Caco-2 (cell line): ENCODE measurements at regions not wholly inside any gene's neighbourhood (a gene's known extent, or its start where the extent isn't known, plus 50 kb on each side); places are given as distances from the start of the nearest gene placed in this dataset.

Experiments used
- BruUV-seq: library from RNA; stranded (reverse); fragments of 400-500 nt; replicated peaks from 2 replicates; lab custom pipeline; 2021; lab: Mats Ljungman, UMichigan
- CTCF ChIA-PET: fragments of 300-600 bp; sonication (Branson Sonifier 250); formaldehyde crosslinking; loops from one replicate; lab custom pipeline; 2022; ENCODE audit warnings: antibody characterized with exemption; lab: Charles Lee
- POLR2A ChIA-PET: fragments of 300-600 bp; sonication (Branson Sonifier 250); formaldehyde crosslinking; loops from one replicate; lab custom pipeline; 2022; ENCODE audit warnings: antibody characterized with exemption; lab: Charles Lee
- DNase-seq, 2 experiments: peaks; one replicate each; pipeline versions ENCODE4 v3.0.0 to v3.0.0-alpha.2; 2020 to 2022
- H3K27me3 ChIP-seq: replicated peaks from 2 replicates; pipeline ENCODE4 v1.6.0; 2011; ENCODE audit warnings: low read length; ENCODE audit not compliant: control insufficient read depth, insufficient read depth
- H3K36me3 ChIP-seq: 2 replicates; pipeline ENCODE4 v1.5.1; 2011; ENCODE audit warnings: low read length; ENCODE audit not compliant: control insufficient read depth, insufficient read depth
- H3K4me1 ChIP-seq: fragments of 250-450 bp; sonication (Bioruptor Pico); 2 replicates; pipeline ENCODE4 v1.5.1; 2020; ENCODE audit warnings: mild to moderate bottlenecking
- H3K4me3 ChIP-seq: 2 replicates; pipeline ENCODE4 v1.5.1; 2011; ENCODE audit warnings: low read depth, mild to moderate bottlenecking, control low read depth, low read length
- H3K9me3 ChIP-seq: fragments of 250-450 bp; sonication (Bioruptor Pico); 2 replicates; pipeline ENCODE4 v1.5.1; 2020; ENCODE audit warnings: mild to moderate bottlenecking, moderate library complexity
- H3K27ac Mint-ChIP-seq: one replicate; pipeline ENCODE4 v1.8.0; 2022; ENCODE audit warnings: mixed read lengths; ENCODE audit not compliant: unreplicated experiment
- H3K27me3 Mint-ChIP-seq: one replicate; pipeline ENCODE4 v1.8.0; 2022; ENCODE audit warnings: mixed read lengths; ENCODE audit not compliant: insufficient read depth, unreplicated experiment
- H3K36me3 Mint-ChIP-seq: one replicate; pipeline ENCODE4 v1.8.0; 2022; ENCODE audit warnings: mild to moderate bottlenecking, mixed read lengths; ENCODE audit not compliant: insufficient read depth, unreplicated experiment
- H3K4me1 Mint-ChIP-seq: one replicate; pipeline ENCODE4 v1.8.0; 2022; ENCODE audit warnings: low read depth, mixed read lengths; ENCODE audit not compliant: unreplicated experiment
- H3K4me3 Mint-ChIP-seq: one replicate; pipeline ENCODE4 v1.8.0; 2022; ENCODE audit warnings: mild to moderate bottlenecking, moderate library complexity, mixed read lengths; ENCODE audit not compliant: unreplicated experiment
- H3K9me3 Mint-ChIP-seq: one replicate; pipeline ENCODE4 v1.8.0; 2022; ENCODE audit warnings: mixed read lengths; ENCODE audit not compliant: unreplicated experiment
- CTCF ChIP-seq, 2 experiments: fragments of 200-600 bp in 1 of 2; IDR thresholded peaks; 1 replicate in 1 of 2; 2 replicates in 1 of 2; pipeline versions ENCODE4 v1.5.1 to v1.8.0; 2011 to 2022; ENCODE audit warnings: antibody characterized with exemption in 1 of 2, control low read depth in 1 of 2, inconsistent platforms in 1 of 2, low read depth in 1 of 2, low read length in 1 of 2, mild to moderate bottlenecking in 1 of 2, moderate library complexity in 1 of 2; ENCODE audit not compliant: insufficient read depth in 1 of 2, severe bottlenecking in 1 of 2, unreplicated experiment in 1 of 2
- intact Hi-C: fragments of 100-400 bp; cut with micrococcal nuclease; formaldehyde crosslinking; loops from one replicate; pipeline ENCODE4 v1.10.0; 2022; ENCODE audit not compliant: unreplicated experiment

- no peaks in the 10 kb centered on the region for H3K27me3 ChIP-seq
- H3K9me3 ChIP-seq, result no peaks in the 10 kb centered on the region
- no peak for DNase-seq
- no TSS peak for BruUV-seq
- H3K36me3 ChIP-seq, result no peaks in the 10 kb centered on the region
- Mint-ChIP-seq H3K4me1 (no peaks in the 10 kb centered on the region), H3K27ac (no peak overlapping the region), H3K27me3 (peaks cover 9% of the 10 kb centered on the region), H3K4me3 (no peak overlapping the region), H3K36me3 (no peaks in the 10 kb centered on the region), H3K9me3 (no peaks in the 10 kb centered on the region)
- TF ChIP-seq CTCF (IDR thresholded peaks at IDR 0.05; ENCODE audit: insufficient read depth in 1 of 2, low read depth in 1 of 2, low read length in 1 of 2, severe bottlenecking in 1 of 2, unreplicated experiment in 1 of 2), result no peak
- H3K4me3 ChIP-seq, result no peak overlapping the region
- intact Hi-C loops, result no loop called here
- CTCF ChIA-PET, result no interaction called here
- POLR2A ChIA-PET, result no interaction called here
- no peaks in the 10 kb centered on the region for H3K4me1 ChIP-seq
These were observed 83.4 kb upstream of the SIMC1 start for GRCh38 chr5:176154821-176155220.

GRCh38 chr5:176155922-176156359, 82.3 kb upstream of the SIMC1 start:
- no peak overlapping the region for H3K27ac Mint-ChIP-seq
- no peaks in the 10 kb centered on the region for H3K4me1 Mint-ChIP-seq
- no peaks in the 10 kb centered on the region for H3K9me3 Mint-ChIP-seq
- ChIA-PET CTCF (no interaction called here), POLR2A (no interaction called here)
- no peaks in the 10 kb centered on the region for H3K36me3 ChIP-seq
- H3K4me1 ChIP-seq, result no peaks in the 10 kb centered on the region
- H3K36me3 Mint-ChIP-seq, result no peaks in the 10 kb centered on the region
- DNase-seq, result no peak
- H3K27me3 ChIP-seq, result no peaks in the 10 kb centered on the region
- H3K27me3 Mint-ChIP-seq, result peaks cover 10% of the 10 kb centered on the region
- no peak overlapping the region for H3K4me3 Mint-ChIP-seq
- H3K4me3 ChIP-seq, result no peak overlapping the region
- BruUV-seq, result no TSS peak
- no peak for TF ChIP-seq CTCF (IDR thresholded peaks at IDR 0.05; ENCODE audit: insufficient read depth in 1 of 2, low read depth in 1 of 2, low read length in 1 of 2, severe bottlenecking in 1 of 2, unreplicated experiment in 1 of 2)
- intact Hi-C loops, result no loop called here
- H3K9me3 ChIP-seq, result no peaks in the 10 kb centered on the region

- no peak overlapping the region for H3K27ac Mint-ChIP-seq
- BruUV-seq, result no TSS peak
- intact Hi-C loops, result no loop called here
These were observed 80.6 kb upstream of the SIMC1 start for GRCh38 chr5:176157656-176158055.

More at GRCh38 chr5:176157656-176158055, 80.6 kb upstream of the SIMC1 start:
- no peak overlapping the region for H3K4me3 Mint-ChIP-seq
- Histone ChIP-seq H3K9me3 (no peaks in the 10 kb centered on the region), H3K36me3 (no peaks in the 10 kb centered on the region), H3K4me3 (no peak overlapping the region), H3K27me3 (no peaks in the 10 kb centered on the region), H3K4me1 (no peaks in the 10 kb centered on the region)
- no peaks in the 10 kb centered on the region for H3K36me3 Mint-ChIP-seq
- no peak for TF ChIP-seq CTCF (IDR thresholded peaks at IDR 0.05; ENCODE audit: insufficient read depth in 1 of 2, low read depth in 1 of 2, low read length in 1 of 2, severe bottlenecking in 1 of 2, unreplicated experiment in 1 of 2)
- POLR2A ChIA-PET, result no interaction called here
- CTCF ChIA-PET, result no interaction called here
- no peaks in the 10 kb centered on the region for H3K9me3 Mint-ChIP-seq
- no peak for DNase-seq
- peaks cover 10% of the 10 kb centered on the region for H3K27me3 Mint-ChIP-seq
- H3K4me1 Mint-ChIP-seq, result no peaks in the 10 kb centered on the region
